GM12892 (cell line): ENCODE measurements at regions not wholly inside any gene's neighbourhood (a gene's known extent, or its start where the extent isn't known, plus 50 kb on each side); places are given as distances from the start of the nearest gene placed in this dataset.

ENCODE experiments used
- POLR2A ChIP-seq: IDR thresholded peaks from 2 replicates; pipeline ENCODE4 v1.6.1; 2011; ENCODE audit warnings: low read depth, low read length, control low read depth
- POLR2AphosphoS5 ChIP-seq: IDR thresholded peaks from 2 replicates; pipeline ENCODE4 v1.6.1; 2011; ENCODE audit warnings: low read depth, low read length, control low read depth
- TAF1 ChIP-seq: IDR thresholded peaks from 2 replicates; pipeline ENCODE4 v1.6.1; 2011; ENCODE audit warnings: low read depth, mild to moderate bottlenecking, control low read depth, low read length, borderline replicate concordance

GRCh38 chr5:119930490-119930889 lies 301.1 kb downstream of the FAM170A start:
- no peak for TF ChIP-seq POLR2AphosphoS5
- no peak for TF ChIP-seq POLR2A
- TF ChIP-seq TAF1, result no peak
